HepG2 (cell line): ENCODE measurements at regions not wholly inside any gene's neighbourhood (a gene's known extent, or its start where the extent isn't known, plus 50 kb on each side); places are given as distances from the start of the nearest gene placed in this dataset.

Experiments
- FOSL2 ChIP-seq: sonication (generic); formaldehyde crosslinking; IDR thresholded peaks from 2 replicates; pipeline ENCODE4 v1.4.0; 2020; ENCODE audit warnings: missing genetic modification reagents
- FOXA1 ChIP-seq, 2 experiments: fragments of 450-650 bp in 1 of 2; sonication (generic) in 1 of 2; formaldehyde crosslinking in 1 of 2; IDR thresholded peaks; 2 replicates each; pipeline versions ENCODE4 v1.4.0 to v1.6.1; 2016 to 2020; ENCODE audit warnings: missing genetic modification reagents in 1 of 2
- HNF4A ChIP-seq: sonication (generic); formaldehyde crosslinking; IDR thresholded peaks from 2 replicates; pipeline ENCODE4 v1.4.0; 2020; ENCODE audit warnings: missing genetic modification reagents
- MAF1 ChIP-seq: sonication (generic); formaldehyde crosslinking; IDR thresholded peaks from 2 replicates; pipeline ENCODE4 v1.5.0; 2020; ENCODE audit warnings: missing genetic modification reagents, borderline replicate concordance
- ZMYM3 ChIP-seq: sonication (generic); formaldehyde crosslinking; IDR thresholded peaks from 2 replicates; pipeline ENCODE4 v1.5.1; 2020; ENCODE audit warnings: mild to moderate bottlenecking, missing genetic modification reagents
- ZNF20 ChIP-seq: sonication (generic); formaldehyde crosslinking; IDR thresholded peaks from 2 replicates; pipeline ENCODE4 v1.4.0; 2020; ENCODE audit warnings: mild to moderate bottlenecking, moderate library complexity, missing genetic modification reagents
- ZNF260 ChIP-seq: sonication (generic); formaldehyde crosslinking; IDR thresholded peaks from 2 replicates; pipeline ENCODE4 v1.4.0; 2020; ENCODE audit warnings: missing genetic modification reagents, low read depth, mild to moderate bottlenecking, borderline replicate concordance
- ZNF646 ChIP-seq: sonication (generic); formaldehyde crosslinking; IDR thresholded peaks from 2 replicates; pipeline ENCODE4 v1.9.0; 2021; ENCODE audit warnings: mild to moderate bottlenecking, missing genetic modification reagents
- ZNF747 ChIP-seq: sonication (generic); formaldehyde crosslinking; IDR thresholded peaks from 2 replicates; pipeline ENCODE4 v1.8.1; 2023; ENCODE audit warnings: missing genetic modification reagents, mild to moderate bottlenecking, borderline replicate concordance
- TF ChIP-seq, protein P1 (sequence below): sonication (generic); formaldehyde crosslinking; IDR thresholded peaks from 2 replicates; pipeline ENCODE4 v1.4.0; 2020; ENCODE audit warnings: missing genetic modification reagents
- TF ChIP-seq, protein P2 (sequence below): sonication (generic); formaldehyde crosslinking; conservative IDR thresholded peaks from 2 replicates; pipeline ENCODE4 v1.4.0; 2020; ENCODE audit warnings: mild to moderate bottlenecking, missing genetic modification reagents, moderate library complexity

DNA sequence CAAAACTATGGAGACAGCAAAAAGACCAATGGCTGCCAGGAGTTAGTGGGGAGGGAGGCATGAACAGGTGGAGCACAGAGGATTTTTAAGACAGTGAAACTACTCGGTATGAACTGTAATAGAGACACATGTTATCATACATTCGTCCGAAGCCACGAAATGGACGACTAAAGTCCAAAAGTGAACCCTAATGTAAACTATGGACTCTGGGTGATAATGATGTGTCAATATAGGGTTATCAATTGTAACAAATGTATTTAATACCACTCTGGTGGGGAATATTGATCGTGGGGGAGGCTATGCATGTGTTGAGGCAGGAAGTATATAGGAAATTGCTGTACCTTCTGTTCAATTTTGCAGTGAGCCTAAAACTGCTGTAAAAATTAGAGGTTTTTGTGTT is 107.0 kb downstream of the CPN2 start (continued):
- TF ChIP-seq, protein P1, sequence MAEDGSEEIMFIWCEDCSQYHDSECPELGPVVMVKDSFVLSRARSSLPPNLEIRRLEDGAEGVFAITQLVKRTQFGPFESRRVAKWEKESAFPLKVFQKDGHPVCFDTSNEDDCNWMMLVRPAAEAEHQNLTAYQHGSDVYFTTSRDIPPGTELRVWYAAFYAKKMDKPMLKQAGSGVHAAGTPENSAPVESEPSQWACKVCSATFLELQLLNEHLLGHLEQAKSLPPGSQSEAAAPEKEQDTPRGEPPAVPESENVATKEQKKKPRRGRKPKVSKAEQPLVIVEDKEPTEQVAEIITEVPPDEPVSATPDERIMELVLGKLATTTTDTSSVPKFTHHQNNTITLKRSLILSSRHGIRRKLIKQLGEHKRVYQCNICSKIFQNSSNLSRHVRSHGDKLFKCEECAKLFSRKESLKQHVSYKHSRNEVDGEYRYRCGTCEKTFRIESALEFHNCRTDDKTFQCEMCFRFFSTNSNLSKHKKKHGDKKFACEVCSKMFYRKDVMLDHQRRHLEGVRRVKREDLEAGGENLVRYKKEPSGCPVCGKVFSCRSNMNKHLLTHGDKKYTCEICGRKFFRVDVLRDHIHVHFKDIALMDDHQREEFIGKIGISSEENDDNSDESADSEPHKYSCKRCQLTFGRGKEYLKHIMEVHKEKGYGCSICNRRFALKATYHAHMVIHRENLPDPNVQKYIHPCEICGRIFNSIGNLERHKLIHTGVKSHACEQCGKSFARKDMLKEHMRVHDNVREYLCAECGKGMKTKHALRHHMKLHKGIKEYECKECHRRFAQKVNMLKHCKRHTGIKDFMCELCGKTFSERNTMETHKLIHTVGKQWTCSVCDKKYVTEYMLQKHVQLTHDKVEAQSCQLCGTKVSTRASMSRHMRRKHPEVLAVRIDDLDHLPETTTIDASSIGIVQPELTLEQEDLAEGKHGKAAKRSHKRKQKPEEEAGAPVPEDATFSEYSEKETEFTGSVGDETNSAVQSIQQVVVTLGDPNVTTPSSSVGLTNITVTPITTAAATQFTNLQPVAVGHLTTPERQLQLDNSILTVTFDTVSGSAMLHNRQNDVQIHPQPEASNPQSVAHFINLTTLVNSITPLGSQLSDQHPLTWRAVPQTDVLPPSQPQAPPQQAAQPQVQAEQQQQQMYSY, result no peak
- TF ChIP-seq ZMYM3 (CRISPR knock-in tag) (no peak), FOSL2 (CRISPR knock-in tag) (no peak), ZNF646 (CRISPR knock-in tag) (no peak), MAF1 (CRISPR knock-in tag) (no peak), ZNF20 (CRISPR knock-in tag) (no peak), ZNF260 (CRISPR knock-in tag) (no peak), HNF4A (CRISPR knock-in tag) (peak; percentile 70), ZNF747 (CRISPR knock-in tag) (no peak), FOXA1 (IDR thresholded peaks at IDR 0.05) (no peak), FOXA1 (CRISPR knock-in tag; IDR thresholded peaks at IDR 0.05) (0 out of 2 replicates have a peak, but pooled peaks have one; percentile 9)
- TF ChIP-seq, protein P2, sequence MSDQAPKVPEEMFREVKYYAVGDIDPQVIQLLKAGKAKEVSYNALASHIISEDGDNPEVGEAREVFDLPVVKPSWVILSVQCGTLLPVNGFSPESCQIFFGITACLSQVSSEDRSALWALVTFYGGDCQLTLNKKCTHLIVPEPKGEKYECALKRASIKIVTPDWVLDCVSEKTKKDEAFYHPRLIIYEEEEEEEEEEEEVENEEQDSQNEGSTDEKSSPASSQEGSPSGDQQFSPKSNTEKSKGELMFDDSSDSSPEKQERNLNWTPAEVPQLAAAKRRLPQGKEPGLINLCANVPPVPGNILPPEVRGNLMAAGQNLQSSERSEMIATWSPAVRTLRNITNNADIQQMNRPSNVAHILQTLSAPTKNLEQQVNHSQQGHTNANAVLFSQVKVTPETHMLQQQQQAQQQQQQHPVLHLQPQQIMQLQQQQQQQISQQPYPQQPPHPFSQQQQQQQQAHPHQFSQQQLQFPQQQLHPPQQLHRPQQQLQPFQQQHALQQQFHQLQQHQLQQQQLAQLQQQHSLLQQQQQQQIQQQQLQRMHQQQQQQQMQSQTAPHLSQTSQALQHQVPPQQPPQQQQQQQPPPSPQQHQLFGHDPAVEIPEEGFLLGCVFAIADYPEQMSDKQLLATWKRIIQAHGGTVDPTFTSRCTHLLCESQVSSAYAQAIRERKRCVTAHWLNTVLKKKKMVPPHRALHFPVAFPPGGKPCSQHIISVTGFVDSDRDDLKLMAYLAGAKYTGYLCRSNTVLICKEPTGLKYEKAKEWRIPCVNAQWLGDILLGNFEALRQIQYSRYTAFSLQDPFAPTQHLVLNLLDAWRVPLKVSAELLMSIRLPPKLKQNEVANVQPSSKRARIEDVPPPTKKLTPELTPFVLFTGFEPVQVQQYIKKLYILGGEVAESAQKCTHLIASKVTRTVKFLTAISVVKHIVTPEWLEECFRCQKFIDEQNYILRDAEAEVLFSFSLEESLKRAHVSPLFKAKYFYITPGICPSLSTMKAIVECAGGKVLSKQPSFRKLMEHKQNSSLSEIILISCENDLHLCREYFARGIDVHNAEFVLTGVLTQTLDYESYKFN (CRISPR knock-in tag), result peak; percentile 55
